Neural cell (in vitro differentiated cells): ENCODE measurements at regions not wholly inside any gene's neighbourhood (a gene's known extent, or its start where the extent isn't known, plus 50 kb on each side); places are given as distances from the start of the nearest gene placed in this dataset.

Experiments
- H2AFZ ChIP-seq: fragments of 200-600, 300-800 bp; sonication (generic), shearing (Covaris generic); 2 replicates; pipeline ENCODE4 v1.6.0; 2014; ENCODE audit warnings: low read depth, mild to moderate bottlenecking, antibody characterized with exemption, low read length, moderate library complexity
- H3F3A ChIP-seq: fragments of 200-600 bp; shearing (Covaris generic); 2 replicates; pipeline ENCODE4 v1.6.1; 2016; ENCODE audit warnings: mild to moderate bottlenecking, moderate library complexity, mixed read lengths, antibody characterized with exemption, low read length; ENCODE audit not compliant: insufficient read depth, poor library complexity, severe bottlenecking
- H3K27ac ChIP-seq: fragments of 200-600, 300-800 bp; sonication (generic), shearing (Covaris generic); 2 replicates; pipeline ENCODE4 v1.5.1; 2014; ENCODE audit warnings: mild to moderate bottlenecking, low read length, moderate library complexity
- H3K27me3 ChIP-seq: fragments of 300-800, 200-600 bp; sonication (generic), shearing (Covaris generic); 2 replicates; pipeline ENCODE4 v1.6.0; 2014; ENCODE audit warnings: mild to moderate bottlenecking, low read depth, low read length, moderate library complexity; ENCODE audit not compliant: insufficient read depth
- H3K36me3 ChIP-seq: fragments of 300-800, 200-600 bp; sonication (generic), shearing (Covaris generic); 2 replicates; pipeline ENCODE4 v1.5.1; 2014; ENCODE audit warnings: mild to moderate bottlenecking, antibody characterized with exemption, low read length, moderate library complexity; ENCODE audit not compliant: insufficient read depth
- H3K4me2 ChIP-seq: fragments of 300-800, 200-600 bp; sonication (generic), shearing (Covaris generic); 2 replicates; pipeline ENCODE4 v1.6.0; 2014; ENCODE audit warnings: mild to moderate bottlenecking, low read length
- H3K4me3 ChIP-seq: fragments of 300-800, 200-600 bp; sonication (generic), shearing (Covaris generic); 2 replicates; pipeline ENCODE4 v1.5.1; 2014; ENCODE audit warnings: mild to moderate bottlenecking, low read length, moderate library complexity
- H3K79me2 ChIP-seq: fragments of 200-600 bp; shearing (Covaris generic); replicated peaks from 2 replicates; pipeline ENCODE4 v1.6.0; 2014; ENCODE audit warnings: mild to moderate bottlenecking, low read length, moderate library complexity; ENCODE audit not compliant: insufficient read depth
- H3K9ac ChIP-seq: fragments of 300-800, 200-600 bp; sonication (generic), shearing (Covaris generic); 2 replicates; pipeline ENCODE4 v1.6.1; 2016; ENCODE audit warnings: mild to moderate bottlenecking, low read length, mixed read lengths
- H3K9me2 ChIP-seq: fragments of 200-600 bp; shearing (Covaris generic); 2 replicates; pipeline ENCODE4 v1.6.1; 2016; ENCODE audit warnings: mild to moderate bottlenecking, low read length, mixed read lengths; ENCODE audit not compliant: insufficient read depth
- H3K9me3 ChIP-seq: fragments of 200-600, 300-800 bp; sonication (generic), shearing (Covaris generic); 2 replicates; pipeline ENCODE4 v1.6.1; 2016; ENCODE audit warnings: mild to moderate bottlenecking, mixed run types, low read length, moderate library complexity, mixed read lengths
- H4K20me1 ChIP-seq: fragments of 200-600 bp; shearing (Covaris generic); 2 replicates; pipeline ENCODE4 v1.6.1; 2016; ENCODE audit warnings: mild to moderate bottlenecking, mixed run types; ENCODE audit not compliant: insufficient read depth
- CTCF ChIP-seq: fragments of 450-650 bp; IDR thresholded peaks from 2 replicates; pipeline ENCODE4 v1.5.1; 2014; ENCODE audit warnings: antibody characterized with exemption, mild to moderate bottlenecking, moderate library complexity; ENCODE audit not compliant: poor library complexity, severe bottlenecking
- EZH2 ChIP-seq: fragments of 200-600, 300-800 bp; shearing (Covaris generic), sonication (generic); IDR thresholded peaks from 2 replicates; pipeline ENCODE4 v1.6.1; 2014; ENCODE audit warnings: antibody characterized with exemption, low read length, borderline replicate concordance, mild to moderate bottlenecking; ENCODE audit not compliant: insufficient read depth, poor library complexity, severe bottlenecking
- MXI1 ChIP-seq: fragments of 450-650 bp; conservative IDR thresholded peaks from 2 replicates; pipeline ENCODE4 v1.6.1; 2014; ENCODE audit warnings: antibody characterized with exemption, mild to moderate bottlenecking; ENCODE audit not compliant: poor library complexity, severe bottlenecking
- POLR2AphosphoS5 ChIP-seq: IDR thresholded peaks from 2 replicates; pipeline ENCODE4 v1.6.1; 2012
- RAD21 ChIP-seq: fragments of 450-650 bp; conservative IDR thresholded peaks from 2 replicates; pipeline ENCODE4 v1.6.1; 2014; ENCODE audit warnings: antibody characterized with exemption, mild to moderate bottlenecking, moderate library complexity
- REST ChIP-seq: IDR thresholded peaks from 2 replicates; pipeline ENCODE4 v1.6.1; 2012; ENCODE audit warnings: borderline replicate concordance
- TAF1 ChIP-seq: IDR thresholded peaks from 2 replicates; pipeline ENCODE4 v1.6.1; 2012; ENCODE audit warnings: low read depth

- no peaks in the 10 kb centered on the region for H3K79me2 ChIP-seq
- H3K27ac ChIP-seq, result no peak overlapping the region
- H3K9me2 ChIP-seq, result no peaks in the 10 kb centered on the region
- TF ChIP-seq TAF1, result no peak
- TF ChIP-seq RAD21, result no peak
- TF ChIP-seq MXI1, result no peak
- no peak for TF ChIP-seq CTCF
- TF ChIP-seq REST, result no peak
- TF ChIP-seq EZH2, result no peak
- no peak for TF ChIP-seq POLR2AphosphoS5
- H3K4me2 ChIP-seq, result no peak overlapping the region
- no peaks in the 10 kb centered on the region for H3K36me3 ChIP-seq
- H3F3A ChIP-seq, result no peaks in the 10 kb centered on the region
- no peak overlapping the region for H3K4me3 ChIP-seq
- no peak overlapping the region for H3K9ac ChIP-seq
- no peaks in the 10 kb centered on the region for H3K27me3 ChIP-seq
- H4K20me1 ChIP-seq, result no peaks in the 10 kb centered on the region
- H3K9me3 ChIP-seq, result no peaks in the 10 kb centered on the region
- H2AFZ ChIP-seq, result no peak overlapping the region
Measured at GRCh38 chr3:107062310-107062709, 314.9 kb upstream of the CCDC54 start.

GRCh38 chr3:107062787-107063186 is 314.5 kb upstream of the CCDC54 start:
- H3K36me3 ChIP-seq, result no peaks in the 10 kb centered on the region
- TF ChIP-seq EZH2 (no peak), REST (no peak), RAD21 (no peak), POLR2AphosphoS5 (no peak)
- H3K9ac ChIP-seq, result no peak overlapping the region
- H3K27me3 ChIP-seq, result no peaks in the 10 kb centered on the region
- H3K4me3 ChIP-seq, result no peak overlapping the region
- no peak overlapping the region for H2AFZ ChIP-seq
- no peaks in the 10 kb centered on the region for H4K20me1 ChIP-seq
- H3K27ac ChIP-seq, result no peak overlapping the region
- H3F3A ChIP-seq, result no peaks in the 10 kb centered on the region
- H3K9me3 ChIP-seq, result no peaks in the 10 kb centered on the region
- H3K79me2 ChIP-seq, result no peaks in the 10 kb centered on the region
- H3K4me2 ChIP-seq, result no peak overlapping the region
- no peaks in the 10 kb centered on the region for H3K9me2 ChIP-seq
